Left hindlimb (tissue), 1 donor: ENCODE measurements at regions not wholly inside any gene's neighbourhood (a gene's known extent, or its start where the extent isn't known, plus 50 kb on each side); places are given as distances from the start of the nearest gene placed in this dataset.
"Not testable (repeated sequence)": the region's sequence is repeated elsewhere in the genome, so short reads cannot be mapped to it uniquely, and the experiment has no call there.

ENCODE experiments used
- DNase-seq: peaks from one replicate; pipeline ENCODE4 v3.0.0-alpha.2; 2018

GRCh38 chr14:30165255-30165654, 237.6 kb upstream of the PRKD1 start:
- no peak for DNase-seq

- no peak for DNase-seq
These were observed 250.1 kb upstream of the PRKD1 start for GRCh38 chr14:30177781-30178180.

GRCh38 chr14:30179381-30180130, 251.9 kb upstream of the PRKD1 start:
- no peak for DNase-seq

- DNase-seq, result no peak
These were observed 252.6 kb upstream of the PRKD1 start for GRCh38 chr14:30180219-30180618.

- DNase-seq, result no peak
These were observed 258.2 kb upstream of the PRKD1 start for GRCh38 chr14:30185832-30186231.

- no peak for DNase-seq
These were observed 264.1 kb upstream of the PRKD1 start for GRCh38 chr14:30191639-30192279.

- no peak for DNase-seq
These were observed 265.5 kb upstream of the PRKD1 start for GRCh38 chr14:30193101-30193500.

GRCh38 chr14:30193845-30194501, 266.3 kb upstream of the PRKD1 start:
- no peak for DNase-seq

GRCh38 chr14:30194741-30195148, 267.1 kb upstream of the PRKD1 start:
- no peak for DNase-seq

- DNase-seq, result no peak
These were observed 268.3 kb upstream of the PRKD1 start for GRCh38 chr14:30195941-30196340.

GRCh38 chr14:30196861-30197260, 269.2 kb upstream of the PRKD1 start:
- DNase-seq, result no peak

- not testable (repeated sequence) for DNase-seq
These were observed 271.1 kb upstream of the PRKD1 start for GRCh38 chr14:30198720-30199119.

GRCh38 chr14:30204431-30204980, 276.9 kb upstream of the PRKD1 start:
- DNase-seq, result no peak

GRCh38 chr14:30209136-30209535, 281.5 kb upstream of the PRKD1 start:
- no peak for DNase-seq

GRCh38 chr14:30210630-30211029, 283.0 kb upstream of the PRKD1 start:
- no peak for DNase-seq

- DNase-seq, result no peak
These were observed 283.7 kb upstream of the PRKD1 start for GRCh38 chr14:30211326-30211725.

- no peak for DNase-seq
These were observed 286.4 kb upstream of the PRKD1 start for GRCh38 chr14:30214014-30214413.

GRCh38 chr14:30214461-30215090, 286.9 kb upstream of the PRKD1 start:
- no peak for DNase-seq

GRCh38 chr14:30218907-30219306, 291.3 kb upstream of the PRKD1 start:
- no peak for DNase-seq

GRCh38 chr14:30221546-30221945, 293.9 kb upstream of the PRKD1 start:
- no peak for DNase-seq

- DNase-seq, result no peak
These were observed 295.7 kb upstream of the PRKD1 start for GRCh38 chr14:30223385-30223785.

- no peak for DNase-seq
These were observed 296.3 kb upstream of the PRKD1 start for GRCh38 chr14:30223966-30224365.

- no peak for DNase-seq
These were observed 297.5 kb upstream of the PRKD1 start for GRCh38 chr14:30225176-30225575.
